ENCODE measurements at regions not wholly inside any gene's neighbourhood (a gene's known extent, or its start where the extent isn't known, plus 50 kb on each side); places are given as distances from the start of the nearest gene placed in this dataset.
A peak's percentile ranks its signal among the peaks of the same experiment; 100 is the strongest.

DNA sequence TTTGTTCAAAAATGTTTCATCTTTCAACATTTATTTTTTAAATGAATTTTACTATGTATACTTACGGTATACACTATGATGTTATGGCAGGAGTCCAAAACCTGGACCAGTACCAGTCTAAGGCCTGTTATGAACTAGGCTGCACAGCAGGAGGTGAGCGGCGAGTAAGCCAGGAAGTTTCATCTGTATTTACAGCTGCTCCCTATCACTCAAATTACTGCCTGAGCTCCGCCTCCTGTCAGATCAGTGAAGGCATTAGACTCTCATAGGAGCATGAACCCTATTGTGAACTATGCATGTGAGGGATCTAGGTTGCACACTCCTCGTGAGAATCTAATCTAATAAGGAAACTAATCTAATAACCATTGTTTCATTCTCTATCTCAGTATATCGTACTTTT is 715.5 kb upstream of the PTPRD start:
- DNase-seq, result no peak

DNA sequence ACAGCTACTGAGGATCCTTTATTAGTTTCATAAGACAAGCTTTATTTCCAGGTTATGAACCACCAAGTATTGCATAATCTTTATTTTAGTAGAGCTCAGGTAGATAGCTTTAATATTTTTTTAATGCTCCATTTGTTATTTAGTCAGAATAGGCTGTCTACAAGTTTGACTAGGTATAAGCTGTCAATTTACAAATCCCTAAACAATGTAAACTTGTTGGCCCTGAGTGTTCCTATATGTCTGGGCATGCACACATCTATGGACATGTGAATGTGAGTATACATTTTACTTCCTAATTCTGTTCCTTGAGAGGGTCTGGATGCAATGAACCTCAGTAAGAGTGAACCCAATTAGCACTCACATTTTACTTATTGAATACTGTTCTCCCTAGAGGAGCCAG is 722.2 kb upstream of the PTPRD start:
- DNase-seq, result no peak

DNA sequence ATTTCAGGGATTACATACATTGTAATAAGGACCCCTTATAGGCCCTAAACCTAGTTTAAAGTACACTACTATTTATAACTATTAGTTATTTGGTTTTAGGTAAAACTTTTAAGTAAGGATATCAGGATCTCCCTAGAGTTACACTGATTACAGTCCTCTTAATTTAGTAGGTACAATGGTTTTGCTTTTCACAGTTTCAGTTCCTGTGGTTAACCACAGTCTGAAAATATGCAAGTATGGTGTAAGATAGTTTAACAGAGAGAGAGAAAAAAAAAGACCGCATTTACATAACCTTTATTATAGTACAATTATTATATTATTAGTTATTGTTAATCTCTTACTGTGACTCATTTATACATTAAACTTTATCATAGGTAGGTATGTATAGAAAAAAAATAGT is 725.3 kb upstream of the PTPRD start:
- DNase-seq, result no peak

DNA sequence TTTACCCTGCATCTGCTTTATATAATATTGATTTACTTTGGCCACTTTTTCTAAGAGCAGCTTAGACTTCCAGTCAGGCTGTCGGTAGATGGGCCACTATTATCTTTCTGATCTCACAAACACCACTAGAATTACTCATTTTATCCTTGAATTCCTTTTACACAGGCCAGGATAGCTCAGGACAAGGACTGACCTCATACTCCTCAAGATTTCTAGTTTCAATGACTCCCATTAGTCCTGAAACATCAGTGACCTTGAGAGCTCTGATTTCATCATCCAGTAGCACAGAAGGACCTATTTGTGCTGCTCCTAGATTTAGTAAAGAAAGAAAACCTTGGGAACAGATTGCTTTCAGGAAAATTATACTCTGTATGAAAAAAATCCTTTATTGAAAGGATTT is 727.9 kb upstream of the PTPRD start:
- DNase-seq, result no peak

DNA sequence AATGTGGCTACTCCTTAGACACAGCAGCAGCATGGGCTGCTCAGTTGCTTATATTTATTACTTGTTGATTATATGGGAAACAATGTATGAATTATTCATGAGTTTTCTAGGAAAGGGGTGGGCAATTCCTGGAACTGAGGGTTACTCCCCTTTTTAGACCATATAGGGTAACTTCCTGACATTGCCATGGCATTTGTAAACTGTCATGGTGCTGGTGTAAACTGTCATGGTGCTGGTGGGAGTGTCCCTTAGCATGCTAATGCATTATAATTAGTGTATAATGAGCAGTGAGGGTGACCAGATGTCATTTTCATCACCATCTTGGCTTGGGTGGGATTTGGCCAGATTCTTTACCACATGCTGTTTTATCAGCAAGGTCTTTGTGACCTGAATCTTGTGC is 734.6 kb upstream of the PTPRD start:
- DNase-seq, result no peak

DNA sequence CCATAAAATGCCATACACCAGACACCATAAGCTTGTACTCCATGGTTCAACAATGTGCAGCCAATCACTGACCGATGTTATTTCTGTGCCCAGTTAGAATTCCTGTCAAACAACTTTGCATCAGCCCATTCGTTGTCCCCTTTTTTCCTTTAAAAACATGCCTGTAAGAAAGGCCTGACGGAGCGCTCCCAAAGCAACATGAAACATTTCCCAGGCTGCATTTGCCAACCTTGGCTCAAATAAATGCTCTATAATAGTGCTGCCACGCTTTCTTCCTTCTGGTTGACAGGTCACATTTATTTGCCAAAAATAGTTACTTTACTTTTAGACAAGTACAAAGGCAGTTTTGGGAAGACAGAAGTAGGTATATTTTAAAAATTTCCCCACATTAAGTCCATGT is 735.6 kb upstream of the PTPRD start:
- DNase-seq, result no peak

DNA sequence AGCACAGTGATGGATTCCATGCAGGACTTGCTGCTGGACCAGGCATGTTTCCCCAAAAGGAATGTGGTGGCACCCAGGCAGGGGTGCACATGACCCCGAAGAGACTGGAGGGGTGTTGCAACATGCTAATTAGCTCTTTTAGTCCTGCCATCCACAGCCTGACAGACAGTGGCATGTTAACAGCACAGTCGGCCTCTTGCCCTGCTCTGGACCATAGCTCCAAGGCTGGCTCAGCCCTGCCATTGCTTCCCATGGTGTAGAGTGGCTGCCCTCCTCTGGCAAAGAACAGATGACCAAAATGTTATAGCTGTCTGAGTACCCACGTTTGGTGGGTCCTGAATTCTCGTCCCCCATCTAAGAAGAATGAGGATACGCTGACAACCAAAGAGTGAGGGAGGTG is 736.4 kb upstream of the PTPRD start:
- DNase-seq, result no peak

DNA sequence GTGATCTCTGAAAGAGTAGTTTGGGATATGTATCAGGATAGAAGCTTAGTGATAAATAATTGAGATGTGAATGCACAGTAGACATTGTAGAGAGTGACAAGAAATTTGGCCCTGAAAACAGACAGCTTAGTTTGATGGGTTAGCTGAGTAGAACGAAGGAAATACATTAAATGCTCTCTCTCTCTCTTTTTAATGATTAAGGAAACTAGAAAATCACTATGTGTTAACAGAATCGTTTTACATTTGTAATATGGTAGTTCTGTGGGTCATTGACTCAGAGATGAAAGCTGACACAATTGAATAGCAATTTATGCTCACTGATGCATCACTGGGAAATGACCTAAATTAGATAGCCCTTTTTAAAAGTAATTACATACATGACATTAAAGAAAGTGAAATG is 739.8 kb upstream of the PTPRD start:
- DNase-seq, result no peak

DNA sequence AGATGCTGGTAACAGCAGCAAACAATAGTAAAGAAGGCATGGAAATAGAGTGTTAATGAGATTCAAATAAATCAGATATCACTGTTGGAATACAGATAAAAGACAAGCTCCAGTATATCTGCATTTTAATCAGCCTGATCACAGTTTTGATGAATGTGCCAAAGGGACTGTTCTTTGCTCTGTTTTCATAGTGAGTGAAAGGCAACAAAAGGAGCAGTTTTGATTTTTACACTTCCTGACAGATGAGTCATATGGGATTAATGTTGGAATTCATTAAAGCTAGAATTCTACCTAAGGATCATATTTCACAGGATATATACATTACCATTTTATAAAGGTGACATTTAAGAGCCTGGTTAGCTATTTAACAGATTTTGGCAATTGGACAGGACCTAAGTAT is 743.3 kb upstream of the PTPRD start:
- peak; percentile 6 for DNase-seq

DNA sequence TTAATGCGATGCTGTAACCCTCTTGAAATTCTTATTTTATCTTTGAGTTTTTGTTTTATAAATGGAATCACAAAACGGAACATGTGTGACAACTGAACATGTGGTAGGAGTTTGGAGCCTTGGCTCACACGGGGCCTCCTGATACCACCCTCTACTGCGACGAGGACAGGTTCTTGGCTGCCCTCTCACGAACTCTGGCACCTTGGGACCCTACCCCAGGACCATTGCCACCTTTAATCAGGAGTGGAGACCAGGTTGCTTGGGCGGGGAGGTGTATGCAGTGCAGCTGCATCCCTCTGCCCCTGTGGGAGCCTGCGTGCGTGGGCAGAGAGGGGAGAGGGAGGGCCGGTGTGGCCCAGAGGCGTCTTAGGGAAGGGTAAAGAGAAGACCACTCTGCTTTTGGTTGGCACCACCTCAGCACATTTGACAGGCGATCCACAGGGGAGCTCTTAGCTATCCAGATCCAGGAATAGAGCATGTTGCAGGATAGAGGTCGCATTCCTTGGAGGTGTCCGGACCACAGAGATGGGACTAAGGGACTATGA is 753.9 kb upstream of the PTPRD start:
- DNase-seq, result no peak

DNA sequence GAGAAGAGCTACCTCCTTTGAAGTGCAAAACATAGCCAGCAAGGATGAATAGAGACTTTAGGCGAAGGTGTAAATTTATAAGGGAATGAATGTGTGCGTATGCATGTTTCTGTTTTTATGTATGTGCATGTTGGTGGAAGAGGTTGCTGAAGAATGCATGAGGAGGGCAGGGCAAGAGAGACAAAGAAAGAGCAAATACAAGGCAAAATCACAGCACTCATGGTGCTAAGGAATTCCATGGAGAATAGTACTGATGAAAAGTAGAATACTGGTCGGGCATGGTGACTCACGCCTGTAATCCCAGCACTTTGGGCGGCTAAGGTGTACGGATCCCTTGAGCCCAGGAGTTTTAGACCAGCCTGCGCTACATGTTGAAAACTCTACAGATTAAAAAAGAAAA is 762.1 kb upstream of the PTPRD start:
- DNase-seq, result no peak

DNA sequence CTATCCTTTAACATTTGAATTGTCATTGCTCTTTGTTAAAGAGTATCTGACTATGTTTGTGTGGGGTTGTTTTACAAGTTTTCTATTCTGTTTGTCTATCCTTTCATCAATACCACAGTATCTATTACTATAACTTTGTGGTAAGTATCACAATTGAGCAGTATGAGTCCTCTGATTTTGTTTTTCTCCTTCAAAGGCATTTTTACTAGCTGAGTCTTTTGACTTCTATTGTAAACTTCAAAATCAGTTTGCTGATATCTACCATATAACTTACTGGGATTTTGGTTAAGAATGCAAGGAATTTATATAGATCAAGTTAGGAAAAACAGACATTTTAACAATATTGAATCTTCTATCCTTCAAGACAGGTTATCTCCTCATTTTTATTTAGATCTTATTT is 789.8 kb upstream of the PTPRD start:
- no peak for DNase-seq

DNA sequence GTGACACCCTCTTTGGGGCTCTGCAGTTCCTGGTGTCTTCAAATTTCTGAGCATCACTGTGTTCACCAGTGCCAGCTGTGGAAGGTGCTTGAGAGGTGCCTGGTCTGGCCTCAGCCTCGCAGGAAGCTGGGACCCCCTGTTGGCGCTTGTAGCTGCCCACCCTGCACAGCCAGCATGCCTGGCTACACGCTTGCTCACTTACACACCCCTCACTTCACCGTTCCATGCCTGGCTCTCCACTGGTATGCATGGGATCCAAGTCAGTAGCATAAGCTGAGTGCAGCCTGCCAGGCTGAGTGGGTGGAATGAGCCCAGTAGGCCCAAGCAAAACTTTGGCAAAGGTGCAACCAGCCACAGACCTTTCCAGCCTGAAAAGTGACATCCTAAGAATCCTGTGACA is 801.4 kb upstream of the PTPRD start:
- no peak for DNase-seq

DNA sequence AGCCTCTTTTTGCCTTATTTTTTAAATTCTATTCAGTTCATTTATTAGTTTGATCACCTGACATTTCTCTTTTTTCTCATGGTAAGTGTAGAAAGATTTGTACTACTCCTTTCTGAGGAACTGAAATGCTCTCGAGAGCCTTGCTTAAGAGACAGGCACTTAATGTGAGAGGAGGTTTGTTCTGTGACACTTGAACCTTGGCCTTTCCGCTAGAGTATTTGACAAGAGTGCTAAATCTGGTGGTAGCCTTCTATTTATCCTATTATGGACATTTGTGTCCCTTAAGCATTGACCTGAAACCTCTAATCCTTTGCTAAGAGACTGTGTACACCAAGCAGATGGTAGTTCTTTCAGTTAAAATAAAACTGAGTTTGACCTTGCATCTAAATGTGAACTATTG is 805.0 kb upstream of the PTPRD start:
- no peak for DNase-seq

DNA sequence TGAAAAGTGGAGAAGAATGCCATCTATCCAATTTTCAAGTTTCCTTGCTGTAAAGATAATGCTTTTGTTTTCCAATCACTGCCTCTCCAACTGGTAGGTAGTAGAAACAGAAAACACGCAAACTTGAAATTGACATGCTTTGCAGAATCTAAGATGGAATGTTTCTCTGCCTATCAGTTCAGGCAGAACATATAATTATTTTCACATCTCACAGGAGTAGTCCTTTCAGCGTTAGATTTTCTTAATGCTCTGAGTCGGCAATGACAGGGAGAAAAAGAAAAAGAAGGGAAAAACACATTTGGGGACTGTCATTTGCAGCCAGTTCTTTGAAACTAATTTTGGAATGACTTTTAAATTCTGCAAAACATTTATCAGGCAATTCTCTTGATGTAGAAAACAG is 818.7 kb upstream of the PTPRD start:
- DNase-seq, result no peak

DNA sequence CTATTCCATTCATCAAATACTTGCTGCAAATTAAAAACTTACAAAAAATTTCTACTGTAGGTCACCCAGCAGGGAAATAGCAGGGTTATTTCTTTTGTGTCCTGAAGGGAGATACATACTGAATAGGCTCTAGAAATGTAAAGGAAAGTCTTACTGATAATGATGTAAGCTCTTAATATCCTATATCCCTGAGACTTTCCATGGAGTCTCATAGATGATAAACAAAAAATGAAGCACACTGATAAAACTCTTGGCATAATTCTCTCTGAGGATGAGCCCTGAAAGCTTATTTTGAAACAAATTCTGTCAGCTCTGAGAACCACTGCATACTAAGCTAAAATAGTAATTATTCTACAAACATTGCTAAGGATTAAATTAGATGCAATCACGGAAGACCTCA is 819.6 kb upstream of the PTPRD start:
- no peak for DNase-seq

DNA sequence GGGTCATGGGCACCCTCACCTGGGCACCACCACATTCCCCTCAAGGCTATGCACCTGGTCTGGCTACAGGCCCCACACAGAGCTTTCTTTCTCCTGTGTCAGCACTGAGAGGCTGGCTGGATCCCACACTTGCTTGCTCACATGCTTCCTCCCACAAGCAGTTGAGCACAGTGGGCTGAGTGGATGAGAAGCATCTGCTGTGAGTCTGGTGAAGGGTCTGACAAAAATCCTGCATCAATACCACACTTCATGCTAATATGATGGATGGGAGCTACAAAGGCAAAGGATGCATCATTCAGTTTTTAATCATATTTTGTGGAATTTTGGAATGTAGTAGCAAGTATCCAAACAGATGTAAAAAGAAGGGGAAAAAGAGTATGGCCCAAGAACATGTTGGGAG is 830.8 kb upstream of the PTPRD start:
- no peak for DNase-seq

DNA sequence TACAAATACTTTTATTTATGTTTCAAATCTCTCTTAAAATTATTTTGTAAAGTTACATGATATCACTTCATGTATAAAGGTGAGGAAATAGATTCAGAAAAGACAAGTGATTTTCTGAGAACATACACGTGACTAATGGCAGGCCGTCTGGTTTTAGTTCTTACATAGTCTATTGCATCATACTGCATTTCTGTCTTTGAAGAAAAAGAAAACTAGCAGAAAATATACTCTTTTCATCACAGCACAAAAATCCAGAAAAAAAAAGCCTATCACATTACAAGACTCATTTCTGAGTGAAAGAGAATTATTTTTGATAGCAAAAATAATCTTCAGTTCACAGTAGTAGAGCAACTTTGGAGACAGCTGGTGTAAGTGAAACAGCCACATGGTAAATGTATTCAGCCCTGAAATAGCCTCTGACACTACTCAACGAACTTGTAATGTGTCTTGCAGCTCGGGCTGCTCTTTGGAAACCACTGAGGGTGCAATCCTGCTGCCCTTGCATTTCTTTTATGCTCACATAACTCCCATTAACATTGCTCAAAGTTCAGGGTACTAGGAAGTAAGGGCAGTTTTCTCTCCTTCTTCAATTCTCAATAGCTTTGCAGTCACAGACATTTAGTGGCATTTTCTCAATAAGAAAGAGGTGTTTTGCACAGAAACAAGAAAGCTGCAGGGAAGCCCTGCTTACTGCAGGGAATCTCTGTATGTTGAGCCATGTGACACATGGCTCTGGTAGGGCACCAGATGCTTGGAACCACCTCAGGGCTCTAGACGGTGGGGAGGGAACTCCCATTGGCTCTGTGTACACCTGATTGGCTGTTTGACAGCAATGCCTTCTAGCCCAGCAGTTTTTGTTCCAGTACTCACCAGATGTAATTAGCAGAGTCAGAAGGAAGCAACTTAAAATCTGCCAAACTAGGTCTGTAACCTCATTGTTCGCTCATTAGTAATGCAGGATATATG is 845.3 kb upstream of the PTPRD start:
- peak; percentile 9 for DNase-seq

DNA sequence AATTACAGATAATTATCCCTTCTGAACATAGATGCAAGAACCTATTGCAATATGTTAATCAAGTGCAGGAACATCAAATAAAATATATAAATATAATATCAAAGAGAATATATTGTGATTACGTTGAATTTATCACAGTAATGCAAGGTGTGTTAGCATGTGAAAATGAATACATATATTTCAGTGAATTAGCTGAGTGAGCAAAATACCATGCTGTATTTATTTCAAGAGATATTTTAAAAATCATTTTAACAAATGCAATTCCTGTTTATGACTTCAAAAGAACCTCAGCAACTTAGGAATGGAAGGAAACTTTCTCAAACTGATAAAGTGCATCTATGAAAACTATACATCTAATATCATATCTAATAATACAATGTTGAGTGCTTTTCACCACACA is 856.9 kb upstream of the PTPRD start:
- no peak for DNase-seq

DNA sequence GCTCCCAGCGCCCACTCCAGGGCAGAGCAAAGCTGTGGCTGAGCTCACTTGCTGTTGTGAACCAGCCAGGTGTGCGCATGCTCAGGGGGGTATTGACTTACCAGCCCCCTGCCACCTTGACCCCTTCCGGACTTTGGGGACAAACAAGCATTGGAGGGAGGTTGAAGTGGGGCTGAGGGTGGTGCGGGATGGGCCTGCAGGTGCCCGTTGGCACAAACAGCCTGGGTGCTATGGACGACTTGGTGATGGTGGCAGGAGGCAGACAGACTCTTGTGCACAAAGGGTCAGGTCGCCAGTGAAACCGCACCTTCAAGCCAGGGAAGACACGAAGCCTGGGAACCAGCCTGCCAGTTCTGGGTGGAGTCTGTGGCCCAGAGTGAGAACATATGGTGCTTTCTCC is 858.5 kb upstream of the PTPRD start:
- DNase-seq, result no peak

DNA sequence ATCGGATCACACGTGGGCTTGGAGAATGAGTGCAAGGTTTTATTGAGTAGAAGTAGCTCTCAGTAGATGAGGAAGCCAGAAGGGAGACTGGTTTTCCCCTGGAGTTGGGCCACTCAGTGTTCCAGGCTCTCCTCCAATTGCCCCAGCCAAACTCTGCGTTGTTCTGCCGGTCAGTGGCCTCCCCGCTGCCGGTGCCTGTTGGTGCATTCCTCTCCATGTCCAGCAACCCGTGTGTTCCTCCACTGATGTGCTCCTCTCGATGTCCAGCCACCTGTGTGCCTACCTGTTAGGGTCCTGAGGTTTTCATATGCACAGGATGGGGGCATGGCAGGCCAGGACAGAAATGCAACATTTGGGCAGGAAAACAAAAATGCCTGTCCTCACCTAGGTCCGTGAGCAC is 888.0 kb upstream of the PTPRD start:
- no peak for DNase-seq

DNA sequence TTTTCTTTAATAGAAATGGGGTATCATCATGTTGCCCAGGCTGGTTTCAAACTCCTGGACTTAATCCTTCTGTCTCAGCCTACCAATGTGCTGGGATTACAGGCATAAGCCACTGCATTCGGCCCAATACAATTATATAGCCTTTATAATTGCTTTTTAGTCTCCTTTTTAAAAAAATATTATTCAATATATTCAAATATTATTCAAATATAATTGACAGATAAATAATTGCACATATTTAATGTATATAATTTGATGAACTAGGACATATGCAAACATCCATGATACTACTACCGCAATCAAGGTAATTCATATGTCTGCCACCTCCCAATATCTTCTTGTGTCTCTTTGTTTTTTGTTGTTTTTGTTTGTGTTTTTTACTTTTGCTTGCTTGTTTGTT is 894.2 kb upstream of the PTPRD start:
- DNase-seq, result no peak

DNA sequence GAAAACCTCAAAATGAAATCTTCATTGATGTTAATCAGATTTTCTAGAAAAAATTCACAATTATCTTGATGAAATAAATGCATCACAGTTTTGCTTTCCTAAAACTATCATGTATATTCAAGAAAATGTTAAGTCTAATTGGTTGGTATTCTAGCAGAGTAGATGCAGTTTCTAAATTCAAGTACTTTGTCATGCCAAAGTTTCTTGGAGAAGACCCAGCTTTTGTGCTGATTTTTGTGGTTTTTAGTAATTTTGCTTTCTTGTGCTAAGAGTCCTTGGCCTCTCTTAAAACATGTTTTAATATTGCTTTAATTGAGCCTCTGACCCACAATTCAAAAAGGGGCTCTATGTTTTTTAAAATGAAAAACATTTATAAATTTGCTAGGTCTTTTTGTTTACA is 924.8 kb upstream of the PTPRD start:
- no peak for DNase-seq

DNA sequence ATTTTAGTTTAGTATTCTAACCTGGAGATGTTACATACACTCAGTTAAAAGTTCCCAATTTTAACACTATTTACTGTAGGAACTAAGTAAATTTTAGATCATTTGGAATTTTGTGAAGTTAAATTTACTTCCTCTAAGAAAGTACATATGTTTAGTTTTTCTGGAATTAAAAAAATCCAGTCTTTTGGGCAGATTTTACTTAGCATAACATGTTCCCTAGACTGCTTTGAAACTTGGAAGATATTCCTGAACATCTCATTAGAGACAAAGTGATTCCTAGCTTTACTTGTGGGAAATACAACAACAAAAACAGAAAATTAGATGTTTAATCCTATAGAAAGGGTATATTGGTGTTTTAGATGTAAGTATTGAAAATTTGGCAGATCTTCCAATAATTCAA is 930.0 kb upstream of the PTPRD start:
- DNase-seq, result no peak

DNA sequence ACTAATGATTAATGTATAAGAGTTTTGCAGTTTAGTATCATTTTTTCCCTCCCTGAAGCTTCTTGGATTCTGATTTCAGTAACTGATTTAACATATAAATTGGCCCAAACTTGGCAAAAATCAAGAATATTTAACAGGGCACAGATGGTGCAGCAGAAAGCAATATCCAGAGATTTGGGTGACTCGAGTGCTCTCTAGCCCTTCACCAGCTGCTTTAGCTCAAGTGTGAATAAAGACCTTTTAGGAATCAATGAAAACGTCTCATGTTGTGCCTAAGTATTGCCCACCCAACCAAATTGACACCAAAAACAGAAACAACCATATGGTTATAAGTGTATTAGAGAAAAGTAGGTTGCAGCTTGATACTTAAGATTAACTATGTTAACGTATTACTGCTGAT is 933.4 kb upstream of the PTPRD start:
- no peak for DNase-seq
